ENCODE measurements at regions not wholly inside any gene's neighbourhood (a gene's known extent, or its start where the extent isn't known, plus 50 kb on each side); places are given as distances from the start of the nearest gene placed in this dataset.
"Not testable (repeated sequence)": the region's sequence is repeated elsewhere in the genome, so short reads cannot be mapped to it uniquely, and the experiment has no call there.

- TF ChIP-seq ATF3 (CRISPR knock-in tag; conservative IDR thresholded peaks at IDR 0.05); CTCF (IDR thresholded peaks at IDR 0.05); ELF4 (CRISPR knock-in tag; IDR thresholded peaks at IDR 0.05; ENCODE audit: low read depth); ESRRA (CRISPR knock-in tag; IDR thresholded peaks at IDR 0.05; ENCODE audit: borderline replicate concordance); ATF6 (CRISPR knock-in tag; IDR thresholded peaks at IDR 0.05); E2F1 (CRISPR knock-in tag; IDR thresholded peaks at IDR 0.05); IRF1 (CRISPR knock-in tag; IDR thresholded peaks at IDR 0.05); MLX (CRISPR knock-in tag; IDR thresholded peaks at IDR 0.05); TEAD1 (CRISPR knock-in tag; IDR thresholded peaks at IDR 0.05): not testable (repeated sequence)
Observed at GRCh38 chr7:91480470-91480869, 216.2 kb downstream of the FZD1 start.
